ENCODE measurements at regions not wholly inside any gene's neighbourhood (a gene's known extent, or its start where the extent isn't known, plus 50 kb on each side); places are given as distances from the start of the nearest gene placed in this dataset.

DNA sequence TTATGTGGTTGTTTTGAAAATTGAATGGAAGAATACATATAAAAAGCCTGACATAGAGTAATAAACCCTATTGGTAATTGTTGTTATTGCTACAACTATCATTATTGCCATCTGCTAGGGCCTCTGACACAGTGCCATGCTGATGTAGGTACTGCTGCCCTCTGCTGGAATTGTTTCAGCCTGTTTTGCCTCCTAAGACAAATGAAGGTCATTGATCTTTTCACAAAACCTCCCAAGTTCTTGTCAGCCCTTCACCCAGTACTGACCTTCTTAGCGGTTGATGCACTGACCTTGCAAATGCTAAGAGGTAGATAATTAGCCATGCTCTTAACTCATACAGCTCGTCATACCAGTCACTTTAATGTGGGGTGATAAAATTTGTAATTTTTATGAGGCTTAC lies 975.2 kb downstream of the SORCS1 start:
- Histone ChIP-seq H3K4me3 (ENCODE audit: insufficient read depth, low read depth, low read length) (no peak overlapping the region), H4K91ac (ENCODE audit: insufficient read depth, low read depth, low read length) (no peak overlapping the region), H3K14ac (replicated peaks; ENCODE audit: low read depth, low read length) (no peak overlapping the region), H2BK5ac (ENCODE audit: low read depth, low read length, poor library complexity, severe bottlenecking) (no peak overlapping the region), H3K27ac (ENCODE audit: insufficient read depth, low read length) (no peak overlapping the region), H3K27me3 (ENCODE audit: control insufficient read depth, insufficient read depth, low read length) (no peaks in the 10 kb centered on the region), H3K9ac (ENCODE audit: low read depth, low read length) (no peak overlapping the region), H3K9me3 (ENCODE audit: control insufficient read depth, insufficient read depth, low read length) (no peaks in the 10 kb centered on the region; the same call in 1 of the 2 replicates), H3K56ac (ENCODE audit: extremely low read depth, insufficient read depth, low read length) (no peak overlapping the region), H2BK15ac (ENCODE audit: low read depth, low read length) (no peak overlapping the region), H2BK120ac (ENCODE audit: low read depth, low read length) (no peak overlapping the region), H4K8ac (ENCODE audit: low read depth in 2 of 2, low read length in 2 of 2) (no peak overlapping the region), H3K36me3 (ENCODE audit: control insufficient read depth, insufficient read depth, low read length) (no peaks in the 10 kb centered on the region), H3K18ac (ENCODE audit: low read depth, low read length) (no peak overlapping the region), H3K23ac (ENCODE audit: low read depth, low read length) (no peak overlapping the region), H4K20me1 (ENCODE audit: insufficient read depth, low read length) (no peaks in the 10 kb centered on the region), H2AFZ (replicated peaks; ENCODE audit: low read length, poor library complexity) (no peak overlapping the region), H2AK5ac (ENCODE audit: low read depth, low read length) (no peak overlapping the region), H2AK9ac (replicated peaks; ENCODE audit: low read depth, low read length, poor library complexity) (no peak overlapping the region), H3K79me1 (ENCODE audit: low read depth in 1 of 2, low read length in 2 of 2) (no peaks in the 10 kb centered on the region), H3K4ac (ENCODE audit: low read depth, low read length) (no peak overlapping the region), H3K9me1 (ENCODE audit: insufficient read depth, low read length) (no peaks in the 10 kb centered on the region), H4K5ac (ENCODE audit: low read depth, low read length) (no peak overlapping the region), H2BK20ac (ENCODE audit: low read depth, low read length) (no peak overlapping the region), H3K4me2 (ENCODE audit: low read depth, low read length) (no peak overlapping the region), H3K4me1 (ENCODE audit: control insufficient read depth, insufficient read depth, low read length) (no peaks in the 10 kb centered on the region)
- no peak for DNase-seq
- no CpG with 5 or more reads among the region's 2 CpGs for WGBS, 2 experiments (ENCODE audit: extremely low coverage in 2 of 2, insufficient read length in 1 of 2)
- ChIA-PET CTCF (no interaction called here), POLR2A (ENCODE audit: unreplicated experiment) (no interaction called here)
- intact Hi-C loops (cut with micrococcal nuclease), result no loop called here
- no peak for ATAC-seq (ENCODE audit: low read depth)
- no peak for TF ChIP-seq RFX5 (IDR thresholded peaks at IDR 0.05; ENCODE audit: low read depth, low read length)
- TF ChIP-seq, protein P1, sequence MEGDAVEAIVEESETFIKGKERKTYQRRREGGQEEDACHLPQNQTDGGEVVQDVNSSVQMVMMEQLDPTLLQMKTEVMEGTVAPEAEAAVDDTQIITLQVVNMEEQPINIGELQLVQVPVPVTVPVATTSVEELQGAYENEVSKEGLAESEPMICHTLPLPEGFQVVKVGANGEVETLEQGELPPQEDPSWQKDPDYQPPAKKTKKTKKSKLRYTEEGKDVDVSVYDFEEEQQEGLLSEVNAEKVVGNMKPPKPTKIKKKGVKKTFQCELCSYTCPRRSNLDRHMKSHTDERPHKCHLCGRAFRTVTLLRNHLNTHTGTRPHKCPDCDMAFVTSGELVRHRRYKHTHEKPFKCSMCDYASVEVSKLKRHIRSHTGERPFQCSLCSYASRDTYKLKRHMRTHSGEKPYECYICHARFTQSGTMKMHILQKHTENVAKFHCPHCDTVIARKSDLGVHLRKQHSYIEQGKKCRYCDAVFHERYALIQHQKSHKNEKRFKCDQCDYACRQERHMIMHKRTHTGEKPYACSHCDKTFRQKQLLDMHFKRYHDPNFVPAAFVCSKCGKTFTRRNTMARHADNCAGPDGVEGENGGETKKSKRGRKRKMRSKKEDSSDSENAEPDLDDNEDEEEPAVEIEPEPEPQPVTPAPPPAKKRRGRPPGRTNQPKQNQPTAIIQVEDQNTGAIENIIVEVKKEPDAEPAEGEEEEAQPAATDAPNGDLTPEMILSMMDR (conservative IDR thresholded peaks at IDR 0.05; ENCODE audit: low read depth, low read length), result 0 out of 2 replicates have a peak, but pooled peaks have one; percentile 11
- dilution Hi-C loops (cut with HindIII; ENCODE audit: low sequenced_read_pairs, unreplicated experiment), result no loop called here
- in situ Hi-C loops (cut with MboI; ENCODE audit: low sequenced_read_pairs), result no loop called here
- BruUV-seq (replicated peaks), result no TSS peak
